GM21723 (cell line): ENCODE measurements at regions not wholly inside any gene's neighbourhood (a gene's known extent, or its start where the extent isn't known, plus 50 kb on each side); places are given as distances from the start of the nearest gene placed in this dataset.
A peak's percentile ranks its signal among the peaks of the same experiment; 100 is the strongest.

Experiments used
- ATAC-seq: cut with Tn5 transposase; IDR thresholded peaks from one replicate; pipeline ENCODE4 v1.9.1; 2021; ENCODE audit warnings: mild to moderate bottlenecking, moderate library complexity; ENCODE audit not compliant: unreplicated experiment

DNA sequence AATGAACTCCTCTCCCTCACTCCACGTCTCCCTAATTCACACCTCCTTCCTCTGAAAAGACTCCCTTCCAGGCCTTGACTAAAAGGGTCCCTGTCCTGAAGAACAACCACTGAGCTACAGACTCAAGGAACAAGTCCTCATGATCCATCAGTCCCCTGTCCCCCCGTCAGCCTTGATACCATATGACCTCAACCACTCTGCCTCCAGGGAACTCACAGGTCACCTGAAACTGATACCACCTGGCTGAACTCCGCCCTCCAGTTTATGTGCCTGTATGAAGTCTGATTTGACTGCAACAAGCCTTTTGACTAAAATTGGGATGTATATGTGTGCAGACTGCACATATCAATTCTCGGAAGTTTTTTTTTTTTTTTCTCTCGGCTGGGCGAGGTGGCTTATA is 88.7 kb downstream of the UGCG start:
- ATAC-seq: peak; percentile 41

DNA sequence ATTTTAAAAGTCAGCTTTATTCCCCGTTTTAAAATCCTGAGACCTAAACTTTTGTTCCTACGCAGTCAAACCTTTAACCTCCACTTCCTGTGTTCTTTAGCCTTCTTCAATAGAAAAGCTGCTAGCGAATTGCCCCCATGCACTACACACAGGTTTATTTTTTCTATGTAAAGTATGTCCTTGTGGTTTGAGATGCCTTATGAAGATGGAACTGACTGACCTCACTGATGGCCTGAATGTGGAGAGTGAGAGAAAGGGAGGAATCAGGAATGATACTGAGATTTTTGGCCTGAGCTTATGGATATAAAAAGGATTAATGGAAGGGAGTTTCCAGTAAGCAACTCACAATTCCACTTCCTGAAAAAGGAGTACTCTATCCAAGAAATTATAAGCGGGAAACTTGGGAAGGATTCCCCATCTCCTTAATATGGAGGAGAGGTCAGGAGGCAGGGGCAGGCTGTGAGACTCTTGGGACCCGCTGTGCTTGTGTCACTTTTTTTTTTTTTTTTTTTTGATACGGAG is 89.5 kb downstream of the UGCG start:
- no peak for ATAC-seq
